GM19468 (cell line): ENCODE measurements at regions not wholly inside any gene's neighbourhood (a gene's known extent, or its start where the extent isn't known, plus 50 kb on each side); places are given as distances from the start of the nearest gene placed in this dataset.

Experiments used
- ATAC-seq: cut with Tn5 transposase; IDR thresholded peaks from one replicate; pipeline ENCODE4 v1.9.1; 2021; ENCODE audit warnings: mild to moderate bottlenecking, moderate library complexity, moderate number of reproducible peaks; ENCODE audit not compliant: unreplicated experiment; ENCODE audit errors: extremely low read depth

- no peak for ATAC-seq
Observed at GRCh38 chr2:129085386-129085785, 766.7 kb upstream of the HS6ST1 start.

- ATAC-seq: no peak
Observed at GRCh38 chr2:129087133-129087813, 768.6 kb upstream of the HS6ST1 start.

- ATAC-seq: no peak
Observed at GRCh38 chr2:129091620-129092019, 773.0 kb upstream of the HS6ST1 start.

- ATAC-seq: no peak
Observed at GRCh38 chr2:129092956-129093355, 774.3 kb upstream of the HS6ST1 start.

DNA sequence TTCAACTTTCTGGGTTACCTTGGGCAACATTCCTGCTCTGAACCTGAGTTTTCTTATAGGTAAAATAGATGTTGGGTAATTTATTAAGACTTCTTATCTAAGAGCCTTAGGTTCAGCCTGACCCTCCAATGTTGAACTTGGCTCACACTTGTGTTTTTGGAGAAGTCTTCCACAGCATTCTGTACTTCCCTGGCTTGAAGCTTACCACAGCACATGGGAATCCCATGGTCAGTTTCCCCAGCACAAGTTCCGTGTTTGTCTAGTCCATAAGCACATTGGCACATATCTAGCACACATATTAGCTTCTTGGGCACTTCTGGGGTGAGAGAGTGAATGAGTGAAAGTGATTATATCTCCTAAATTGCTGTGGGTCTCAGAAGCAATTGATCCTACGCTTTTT is 782.5 kb upstream of the HS6ST1 start:
- ATAC-seq: no peak

DNA sequence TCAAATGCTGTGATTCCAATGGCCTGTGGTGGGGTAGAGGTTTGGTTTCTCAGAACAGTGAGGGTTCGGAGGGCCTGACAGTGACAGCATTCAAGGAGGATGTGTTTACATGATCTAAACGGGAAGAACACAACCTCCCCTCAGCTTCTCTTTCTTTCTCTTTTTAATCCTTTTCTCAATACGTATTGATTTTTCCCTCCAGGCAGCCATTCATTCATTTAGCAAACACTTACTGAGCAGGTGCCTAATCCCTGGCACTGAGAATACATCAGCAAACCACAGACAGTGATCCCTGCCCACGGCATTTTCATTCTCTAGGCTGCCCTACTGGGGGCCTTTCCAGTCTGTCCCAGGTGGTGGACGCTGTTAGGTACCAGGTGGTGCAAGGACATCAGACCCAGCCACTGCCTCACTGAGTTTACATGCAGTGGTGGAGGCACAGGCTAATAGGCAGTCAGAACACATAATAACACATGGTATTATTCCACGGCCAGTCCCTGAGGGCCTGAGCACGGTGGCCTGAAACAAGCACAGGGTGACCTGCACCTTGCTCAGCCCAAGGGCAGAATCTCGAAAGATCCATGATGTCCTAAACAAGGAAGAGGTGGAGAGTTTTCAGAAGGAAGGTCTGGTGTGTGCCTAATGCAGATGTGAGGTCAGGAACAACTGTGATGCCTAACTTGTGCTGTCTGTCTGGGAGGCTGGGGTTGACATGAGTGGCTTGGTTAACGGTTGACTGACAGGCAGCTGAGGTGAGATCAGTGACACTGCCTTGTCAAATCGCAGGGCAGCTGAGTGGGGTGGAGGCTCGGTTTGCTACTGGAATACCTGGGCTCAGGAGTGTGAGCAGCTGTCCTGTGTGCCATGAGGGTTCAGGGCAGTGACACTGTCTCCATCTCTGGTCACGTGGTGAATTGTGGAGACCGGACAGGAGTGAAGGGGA is 785.5 kb upstream of the HS6ST1 start:
- ATAC-seq: no peak

GRCh38 chr2:129112181-129112580 is 793.5 kb upstream of the HS6ST1 start:
- no peak for ATAC-seq

DNA sequence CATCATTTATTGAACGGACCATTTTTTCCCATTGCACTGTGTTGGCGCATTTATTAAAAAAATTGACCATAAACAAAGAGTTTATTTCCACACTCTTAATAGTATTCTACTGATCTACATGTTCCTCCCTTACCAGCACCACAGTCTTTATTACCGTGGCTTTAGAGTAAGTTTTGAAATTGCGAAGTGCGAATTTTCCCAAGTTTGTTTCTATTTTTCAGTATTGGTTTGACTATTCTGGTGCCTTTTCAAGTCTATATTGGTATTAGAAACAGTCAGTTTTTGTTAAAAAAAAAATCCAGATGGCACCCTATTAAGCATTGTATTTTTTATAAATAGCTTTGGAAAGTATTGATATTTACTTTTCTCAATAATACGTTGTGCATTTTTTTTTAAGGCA is 795.1 kb upstream of the HS6ST1 start:
- no peak for ATAC-seq

GRCh38 chr2:129117434-129117833 is 798.8 kb upstream of the HS6ST1 start:
- no peak for ATAC-seq

DNA sequence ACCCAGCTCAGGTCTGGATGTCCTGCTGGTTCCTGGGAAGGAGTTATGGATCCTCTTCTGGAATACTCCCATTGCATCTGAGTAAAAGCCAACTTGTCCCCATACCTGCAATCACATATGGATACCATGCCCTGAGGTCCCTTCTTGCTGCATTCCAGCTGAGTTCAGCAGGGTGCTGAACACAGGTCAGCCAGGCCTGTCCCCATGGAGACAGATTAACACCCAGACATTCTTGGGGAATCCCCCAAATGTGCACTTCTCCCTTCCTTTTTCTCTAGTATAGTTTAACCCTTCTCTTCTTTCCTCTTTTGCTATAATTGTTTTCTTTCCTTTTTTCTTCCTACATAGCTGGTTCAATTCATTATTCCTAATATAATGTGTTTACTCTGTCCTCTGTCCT is 799.6 kb upstream of the HS6ST1 start:
- no peak for ATAC-seq

DNA sequence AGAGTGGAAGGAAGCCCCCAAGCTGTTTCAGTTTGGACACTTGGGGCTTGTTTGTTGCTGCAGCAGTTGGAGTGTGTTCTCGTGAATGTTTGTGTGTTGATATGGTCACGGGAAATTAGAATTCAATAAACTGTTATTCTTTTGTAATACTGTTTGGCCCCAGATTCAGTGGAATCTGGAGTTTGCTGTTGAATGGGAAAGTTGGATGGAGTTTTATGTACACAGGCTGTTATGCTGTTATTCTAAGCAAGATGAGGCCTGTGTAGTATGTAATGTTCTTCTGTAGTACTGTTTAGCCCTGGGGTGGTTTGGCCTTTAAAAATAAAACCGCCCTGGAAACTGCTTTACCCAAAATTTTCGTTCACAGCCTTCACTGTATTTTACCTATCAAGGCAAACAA is 810.4 kb upstream of the HS6ST1 start:
- ATAC-seq: no peak

DNA sequence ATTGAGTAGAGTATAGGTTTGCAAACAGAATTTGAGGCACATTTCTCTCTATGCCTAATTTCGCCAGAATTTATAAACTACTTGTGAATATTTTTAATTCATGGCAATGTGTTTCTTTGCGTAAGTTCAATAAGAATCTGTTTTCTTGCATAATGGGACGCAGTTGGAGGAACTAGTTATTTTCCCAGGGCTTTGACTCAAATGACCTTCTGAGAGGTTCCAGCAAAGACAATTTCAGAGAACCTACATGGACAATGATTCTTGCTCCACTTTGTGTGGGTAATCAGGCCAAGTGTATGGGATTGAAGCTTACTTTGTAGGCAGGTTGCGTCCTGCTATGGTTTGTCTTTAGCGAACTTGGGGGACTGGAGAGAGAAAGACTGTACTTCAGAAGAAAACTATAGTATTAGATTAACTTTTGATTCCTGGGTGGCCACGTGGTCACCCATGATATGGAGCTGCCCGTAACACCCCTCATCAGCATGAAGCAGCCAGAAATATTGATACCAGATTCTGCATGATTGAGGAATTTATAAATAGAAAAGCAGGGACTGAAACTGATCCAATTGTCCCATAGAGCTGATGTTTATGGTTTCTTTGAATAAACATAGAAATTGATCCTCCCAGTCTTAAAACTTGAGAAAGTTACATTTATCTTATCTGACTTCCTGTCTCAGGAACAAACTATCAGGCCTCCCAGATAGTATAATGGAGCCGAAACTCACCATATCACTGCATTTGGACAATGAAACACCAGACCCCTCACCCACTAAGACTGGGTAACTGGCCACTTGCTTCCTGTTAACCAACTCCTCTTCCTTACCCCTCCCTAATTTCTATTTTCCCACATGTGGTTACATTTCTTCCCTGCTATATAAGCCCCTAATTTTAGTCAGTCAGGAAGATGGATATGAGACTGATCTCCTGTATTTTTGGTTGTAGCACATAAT is 815.3 kb upstream of the HS6ST1 start:
- ATAC-seq: no peak

DNA sequence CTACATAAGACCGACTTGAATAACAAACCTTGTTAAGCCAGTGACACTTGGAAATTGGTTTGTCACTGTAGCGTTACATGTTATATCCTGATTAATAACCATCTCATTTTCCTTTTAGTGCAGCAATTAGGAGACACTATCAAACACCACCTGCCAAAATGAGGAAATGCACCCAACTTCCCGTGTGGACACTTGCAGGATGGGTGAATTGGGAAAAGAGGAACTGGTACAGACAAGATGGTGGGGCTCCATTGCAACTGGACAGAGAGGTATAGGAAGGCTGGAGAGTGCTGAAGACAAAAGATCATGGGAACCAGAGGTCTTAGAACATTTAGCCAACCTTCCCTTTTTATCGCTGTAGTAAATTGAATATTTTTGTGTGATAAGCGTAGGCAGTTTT is 816.3 kb upstream of the HS6ST1 start:
- no peak for ATAC-seq

DNA sequence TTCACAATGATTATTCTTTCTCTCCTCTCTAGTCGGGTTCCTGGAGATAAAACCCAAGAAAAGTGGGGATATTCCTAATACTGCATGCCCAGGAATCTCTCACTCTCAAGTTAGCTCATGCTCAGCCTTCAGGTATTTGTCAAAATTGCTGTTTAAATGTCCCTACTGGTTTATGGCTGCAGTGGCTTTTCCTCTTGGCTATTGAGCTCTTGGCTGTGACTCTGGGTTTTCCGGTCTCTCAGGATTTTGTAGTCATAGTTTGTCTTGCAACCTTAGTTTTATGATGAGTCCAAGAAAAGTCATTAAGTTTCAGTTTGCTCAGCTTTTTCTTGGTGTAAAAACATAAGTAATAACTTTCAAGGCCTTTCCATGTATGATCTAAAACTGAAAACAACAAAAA is 820.7 kb upstream of the HS6ST1 start:
- ATAC-seq: no peak

- ATAC-seq: no peak
Observed at GRCh38 chr2:129142465-129142864, 823.8 kb upstream of the HS6ST1 start.

DNA sequence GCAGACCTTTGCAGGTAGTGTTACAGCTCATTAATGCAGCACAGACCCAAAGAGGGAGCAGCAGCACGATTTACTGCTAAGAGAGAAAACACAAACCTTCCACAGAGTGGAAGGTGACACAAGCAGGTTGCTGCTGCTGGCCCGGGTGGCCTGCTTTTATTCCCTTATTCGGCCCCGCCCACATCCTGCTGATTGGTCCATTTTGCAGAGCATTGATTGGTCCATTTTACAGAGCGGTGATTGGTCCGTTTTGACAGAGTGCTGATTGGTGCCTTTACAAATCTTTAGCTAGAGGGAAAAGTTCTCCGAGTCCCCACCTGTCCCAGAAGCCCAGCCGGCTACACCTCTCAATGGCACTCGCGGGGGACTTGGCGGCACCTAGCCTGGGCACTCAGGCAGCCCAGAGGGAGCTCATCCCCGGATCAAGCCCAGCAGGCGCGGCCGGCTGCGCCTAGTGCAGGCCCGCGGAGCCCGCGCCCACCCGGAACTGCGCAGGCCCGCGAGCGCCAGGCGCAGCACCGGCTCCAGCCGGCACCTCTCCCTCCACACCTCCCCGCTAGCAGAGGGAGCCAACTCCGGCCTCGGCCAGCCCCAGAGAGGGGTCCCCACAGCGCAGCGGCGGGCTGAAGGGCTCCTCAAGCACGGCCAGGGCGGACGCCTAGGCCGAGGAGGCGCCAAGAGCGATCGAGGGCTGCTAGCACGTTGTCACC is 825.6 kb upstream of the HS6ST1 start:
- ATAC-seq: no peak

DNA sequence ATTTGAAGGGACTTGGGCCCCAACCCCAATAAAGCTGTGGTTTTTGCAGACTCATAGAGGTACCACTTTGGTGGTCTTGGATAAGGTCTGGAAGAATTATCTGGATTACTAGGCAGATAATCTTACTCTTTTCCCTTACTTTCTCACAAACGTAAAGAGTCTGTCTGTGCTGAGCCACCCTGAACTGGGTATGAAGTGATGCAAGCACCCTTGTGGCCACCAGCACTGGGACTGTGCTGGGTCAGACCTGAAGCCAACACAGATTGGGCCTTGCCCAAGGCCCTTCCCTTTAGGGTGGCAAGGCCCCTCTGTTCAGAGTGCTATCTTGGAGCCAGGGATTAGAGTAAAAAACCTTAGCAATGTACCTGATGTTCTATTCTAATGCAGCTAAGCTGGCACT is 827.0 kb upstream of the RAB6C start:
- ATAC-seq: no peak

GRCh38 chr2:129160879-129161278 is 818.6 kb upstream of the RAB6C start:
- ATAC-seq: no peak

DNA sequence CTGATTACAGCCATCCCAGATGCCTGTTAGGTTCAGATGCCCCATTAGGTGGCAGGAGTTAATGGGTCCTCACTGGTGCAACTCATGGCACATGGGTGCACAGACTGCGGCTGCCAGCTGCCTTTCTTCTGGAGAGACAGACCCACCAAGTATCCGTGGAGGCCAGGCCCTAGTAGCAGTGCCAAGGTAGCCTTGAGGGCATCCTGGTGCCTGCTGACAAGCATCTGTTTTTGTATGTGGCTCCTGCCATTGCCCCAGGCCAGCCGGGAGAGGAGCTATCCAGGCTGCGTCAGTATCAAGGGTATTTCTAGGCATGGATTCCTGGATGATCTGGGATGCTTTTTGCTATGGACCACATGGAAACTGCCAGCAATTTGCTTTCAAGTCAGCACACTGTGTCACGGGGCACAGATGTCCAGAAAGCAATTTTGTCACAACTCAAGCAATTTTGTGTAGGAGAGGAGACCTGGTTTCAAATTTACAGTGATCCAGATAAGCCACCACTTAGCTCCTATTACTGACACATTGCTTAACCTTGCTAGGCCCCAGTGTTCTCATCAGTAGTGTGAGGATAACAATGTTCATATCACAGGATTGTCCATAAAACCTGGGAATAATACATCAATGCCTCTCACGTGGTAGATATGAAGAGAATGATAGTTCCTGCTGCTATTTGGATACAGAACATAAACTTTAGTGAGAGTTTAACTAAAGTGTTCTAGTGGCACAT is 815.1 kb upstream of the RAB6C start:
- no peak for ATAC-seq
